SK-N-SH (cell line): ENCODE measurements at regions not wholly inside any gene's neighbourhood (a gene's known extent, or its start where the extent isn't known, plus 50 kb on each side); places are given as distances from the start of the nearest gene placed in this dataset.

ENCODE experiments used
- CTCF ChIA-PET: fragments of 300-600, 350-600 bp; formaldehyde crosslinking; extraction: SDS; loops from one replicate; lab custom pipeline; 2021; lab: Yijun Ruan, JAX
- POLR2A ChIA-PET: fragments of 350-600 bp; sonication (Branson Sonifier 250); formaldehyde crosslinking; extraction: SDS; loops from one replicate; lab custom pipeline; 2020; ENCODE audit warnings: antibody characterized with exemption, inconsistent platforms; lab: Yijun Ruan, JAX
- DNase-seq: peaks from one replicate; pipeline ENCODE4 v3.0.0; 2012
- H2AFZ ChIP-seq: fragments of 200-600 bp; sonication (generic); 2 replicates; pipeline ENCODE4 v1.8.1; 2016; ENCODE audit warnings: antibody characterized with exemption, mild to moderate bottlenecking, low read depth
- H3F3A ChIP-seq: fragments of 200-600 bp; sonication (generic); replicated peaks from 2 replicates; pipeline ENCODE3; 2016; ENCODE audit warnings: antibody characterized with exemption, mild to moderate bottlenecking; ENCODE audit not compliant: insufficient read depth
- H3K27ac ChIP-seq, 2 experiments: fragments of 200-500 bp in 1 of 2; fragments of 200-600 bp in 1 of 2; sonication (Bioruptor generic) in 1 of 2; sonication (generic), shearing (Covaris generic) in 1 of 2; 2 replicates each; pipeline versions ENCODE4 v1.5.1 to v1.6.1; 2014 to 2016; ENCODE audit warnings: low read depth in 2 of 2, inconsistent platforms in 1 of 2, low read length in 1 of 2, mild to moderate bottlenecking in 1 of 2, mixed read lengths in 1 of 2
- H3K27me3 ChIP-seq: fragments of 200-600 bp; sonication (generic), shearing (Covaris generic); 2 replicates; pipeline ENCODE4 v1.6.1; 2016; ENCODE audit warnings: mixed run types; ENCODE audit not compliant: insufficient read depth
- H3K36me3 ChIP-seq, 2 experiments: fragments of 200-500 bp in 1 of 2; fragments of 200-600 bp in 1 of 2; sonication (Bioruptor generic) in 1 of 2; sonication (generic) in 1 of 2; replicated peaks in 1 of 2; 2 replicates each; pipeline versions ENCODE3 to v1.5.1; 2014 to 2016; ENCODE audit warnings: low read length in 1 of 2, mild to moderate bottlenecking in 1 of 2; ENCODE audit not compliant: insufficient read depth in 2 of 2, control insufficient read depth in 1 of 2
- H3K4me1 ChIP-seq, 2 experiments: fragments of 200-500 bp in 1 of 2; fragments of 200-600 bp in 1 of 2; sonication (Bioruptor generic) in 1 of 2; sonication (generic), shearing (Covaris generic) in 1 of 2; 2 replicates each; pipeline versions ENCODE4 v1.5.1 to v1.6.1; 2014 to 2016; ENCODE audit warnings: low read depth in 1 of 2, low read length in 1 of 2, mixed run types in 1 of 2; ENCODE audit not compliant: insufficient read depth in 2 of 2, control insufficient read depth in 1 of 2
- H3K4me2 ChIP-seq: fragments of 200-600 bp; sonication (generic), shearing (Covaris generic); 2 replicates; pipeline ENCODE4 v1.6.1; 2017; ENCODE audit warnings: mixed run types
- H3K4me3 ChIP-seq, 2 experiments: fragments of 200-500 bp in 1 of 2; fragments of 200-600 bp in 1 of 2; sonication (Bioruptor generic) in 1 of 2; sonication (generic), shearing (Covaris generic) in 1 of 2; 2 replicates each; pipeline versions ENCODE4 v1.5.1 to v1.8.1; 2014 to 2016; ENCODE audit warnings: low read depth in 2 of 2, inconsistent platforms in 1 of 2, low read length in 1 of 2, mild to moderate bottlenecking in 1 of 2, mixed read lengths in 1 of 2, moderate library complexity in 1 of 2
- H3K79me2 ChIP-seq: fragments of 200-600 bp; sonication (generic); 2 replicates; pipeline ENCODE4 v1.8.1; 2017; ENCODE audit warnings: mild to moderate bottlenecking; ENCODE audit not compliant: insufficient read depth
- H3K9ac ChIP-seq: fragments of 200-600 bp; sonication (generic); 2 replicates; pipeline ENCODE4 v1.6.1; 2017; ENCODE audit warnings: mixed run types
- H3K9me2 ChIP-seq: fragments of 200-600 bp; sonication (generic); 2 replicates; pipeline ENCODE4 v1.6.1; 2017; ENCODE audit warnings: mixed run types
- H3K9me3 ChIP-seq: fragments of 200-600 bp; sonication (generic); 2 replicates; pipeline ENCODE4 v1.6.1; 2017; ENCODE audit warnings: mixed run types, mild to moderate bottlenecking, moderate library complexity
- H4K20me1 ChIP-seq: fragments of 200-600 bp; sonication (generic); 2 replicates; pipeline ENCODE4 v1.6.1; 2017; ENCODE audit warnings: mild to moderate bottlenecking, mixed run types; ENCODE audit not compliant: insufficient read depth
- CTCF ChIP-seq: fragments of 200-600 bp; sonication (generic); IDR thresholded peaks from 2 replicates; pipeline ENCODE4 v1.6.1; 2017; ENCODE audit warnings: antibody characterized with exemption, mild to moderate bottlenecking, moderate library complexity
- EP300 ChIP-seq, 2 experiments: IDR thresholded peaks; 2 replicates each; pipeline versions ENCODE4 v1.4.0 to v1.6.1; 2012; ENCODE audit warnings: borderline replicate concordance in 1 of 2, low read depth in 1 of 2, low read length in 1 of 2
- PBX3 ChIP-seq: IDR thresholded peaks from 2 replicates; pipeline ENCODE4; 2012
- RAD21 ChIP-seq: IDR thresholded peaks from 2 replicates; pipeline ENCODE4 v1.6.1; 2012; ENCODE audit warnings: mild to moderate bottlenecking, low read length
- RCOR1 ChIP-seq: fragments of 150-350 bp; IDR thresholded peaks from 2 replicates; pipeline ENCODE4 v1.6.1; 2017; ENCODE audit warnings: antibody characterized with exemption, low read length
- REST ChIP-seq: IDR thresholded peaks from 2 replicates; pipeline ENCODE4 v1.6.1; 2012; ENCODE audit warnings: mild to moderate bottlenecking, low read depth, low read length, moderate library complexity
- SMC3 ChIP-seq: IDR thresholded peaks from 2 replicates; pipeline ENCODE4 v1.6.1; 2012; ENCODE audit warnings: low read depth, low read length, improper control_type of control experiment
- USF2 ChIP-seq: fragments of 150-350 bp; IDR thresholded peaks from 2 replicates; pipeline ENCODE4 v1.6.1; 2017; ENCODE audit warnings: antibody characterized with exemption, low read length, low read depth, borderline replicate concordance
- WGBS: methylation state at CpG from one replicate; pipeline ENCODE4 v1.1.6; 2017; ENCODE audit warnings: low lambda C conversion rate; 5-methylcytosine and 5-hydroxymethylcytosine counted together

GRCh38 chr2:18346874-18347273, 213.6 kb downstream of the RDH14 start:
- no peaks in the 10 kb centered on the region for H3F3A ChIP-seq
- H3K27me3 ChIP-seq, result no peaks in the 10 kb centered on the region
- H2AFZ ChIP-seq, result no peak overlapping the region
- H3K27ac ChIP-seq, result no peak overlapping the region
- H3K36me3 ChIP-seq, result no peaks in the 10 kb centered on the region
- no peaks in the 10 kb centered on the region for H4K20me1 ChIP-seq
- no peaks in the 10 kb centered on the region for H3K79me2 ChIP-seq
- 38% methylated on average over 3 of the region's 3 CpGs for WGBS
- H3K4me3 ChIP-seq, result no peak overlapping the region
- no peak overlapping the region for H3K9ac ChIP-seq
- TF ChIP-seq RAD21, result no peak
- TF ChIP-seq CTCF, result no peak
- TF ChIP-seq SMC3, result no peak
- TF ChIP-seq REST, result no peak
- TF ChIP-seq EP300 (IDR thresholded peaks at IDR 0.05; ENCODE audit: borderline replicate concordance in 1 of 2, low read depth in 1 of 2, low read length in 1 of 2), result no peak
- TF ChIP-seq PBX3, result no peak
- ChIA-PET CTCF (no interaction called here), POLR2A (no interaction called here)
- DNase-seq, result no peak
- H3K4me1 ChIP-seq, result no peaks in the 10 kb centered on the region
- H3K9me2 ChIP-seq, result peaks cover 2% of the 10 kb centered on the region; the same call in 1 of the 2 replicates
- H3K9me3 ChIP-seq, result no peaks in the 10 kb centered on the region; the same call in 1 of the 2 replicates
- H3K4me2 ChIP-seq, result no peak overlapping the region

- H3K4me3 ChIP-seq, result no peak overlapping the region
- no peak overlapping the region for H3K27ac ChIP-seq
- ChIA-PET POLR2A (no interaction called here), CTCF (no interaction called here)
- DNase-seq, result no peak
- H3K9ac ChIP-seq, result no peak overlapping the region
- peaks cover 2% of the 10 kb centered on the region; the same call in 1 of the 2 replicates for H3K9me2 ChIP-seq
- no peak for TF ChIP-seq RCOR1
- no peak for TF ChIP-seq USF2
- no peaks in the 10 kb centered on the region for H3K27me3 ChIP-seq
- no peaks in the 10 kb centered on the region for H3K79me2 ChIP-seq
- H2AFZ ChIP-seq, result no peak overlapping the region
- no peaks in the 10 kb centered on the region for H4K20me1 ChIP-seq
- H3K9me3 ChIP-seq, result no peaks in the 10 kb centered on the region; the same call in 1 of the 2 replicates
- no peaks in the 10 kb centered on the region for H3K36me3 ChIP-seq
- H3K4me2 ChIP-seq, result no peak overlapping the region
- H3F3A ChIP-seq, result no peaks in the 10 kb centered on the region
- 47% methylated on average over 3 of the region's 3 CpGs for WGBS
- H3K4me1 ChIP-seq, result no peaks in the 10 kb centered on the region
These were observed 214.1 kb downstream of the RDH14 start for GRCh38 chr2:18346344-18346743.
